ENCODE measurements at regions not wholly inside any gene's neighbourhood (a gene's known extent, or its start where the extent isn't known, plus 50 kb on each side); places are given as distances from the start of the nearest gene placed in this dataset.

GRCh38 chr2:37554687-37555086 lies 116.8 kb downstream of the CDC42EP3 start:
- TF ChIP-seq CBX5 (IDR thresholded peaks at IDR 0.05; ENCODE audit: low read depth, low read length) (no peak), TAF7 (optimal IDR thresholded peaks at IDR 0.05; ENCODE audit: borderline replicate concordance, low read depth, low read length) (no peak), SAP30 (IDR thresholded peaks at IDR 0.05; ENCODE audit: insufficient read depth, insufficient replicate concordance, low read length) (no peak), TCF12 (IDR thresholded peaks at IDR 0.05; ENCODE audit: low read depth, low read length) (no peak), HDAC6 (IDR thresholded peaks at IDR 0.05; ENCODE audit: low read depth, low read length) (no peak), USF2 (IDR thresholded peaks at IDR 0.05; ENCODE audit: low read length) (no peak), ATF3 (IDR thresholded peaks at IDR 0.05; ENCODE audit: insufficient read depth, low read depth, low read length) (no peak), BCL11A (IDR thresholded peaks at IDR 0.05; ENCODE audit: low read depth in 2 of 2, low read length in 2 of 2) (no peak), EP300 (IDR thresholded peaks at IDR 0.05; ENCODE audit: borderline replicate concordance in 1 of 2, low read depth in 2 of 2, low read length in 2 of 2) (no peak), SUZ12 (IDR thresholded peaks at IDR 0.05; ENCODE audit: low read length) (no peak), CEBPB (IDR thresholded peaks at IDR 0.05; ENCODE audit: low read depth, low read length) (no peak)
- Histone ChIP-seq H3K23ac (ENCODE audit: insufficient read length) (no peak overlapping the region), H3K14ac (ENCODE audit: insufficient read length) (no peak overlapping the region), H2BK120ac (replicated peaks; ENCODE audit: low read depth, low read length) (no peak overlapping the region), H4K5ac (ENCODE audit: insufficient read length, low read depth, low read length) (no peak overlapping the region), H3K56ac (replicated peaks; ENCODE audit: insufficient read length, low read depth, low read length) (no peak overlapping the region), H3K18ac (ENCODE audit: extremely low read depth, low read length) (no peak overlapping the region), H3K9me3 (ENCODE audit: insufficient read depth in 2 of 2, low read depth in 1 of 2, low read length in 1 of 2) (0 out of 4 replicates have a peak, but pooled peaks cover 3 to 4% of the 10 kb centered on the region in 2 experiments), H3K4me1 (replicated peaks in 1 of 4; ENCODE audit: control insufficient read depth in 3 of 4, insufficient read depth in 4 of 4, low read length in 3 of 4) (no peaks in the 10 kb centered on the region), H3K79me2 (ENCODE audit: control insufficient read depth in 1 of 2, insufficient read depth in 2 of 2, low read length in 2 of 2) (no peaks in the 10 kb centered on the region), H3K27ac (ENCODE audit: low read depth, low read length) (no peak overlapping the region), H2BK15ac (ENCODE audit: low read length) (no peak overlapping the region), H2BK20ac (ENCODE audit: low read length) (no peak overlapping the region), H4K20me1 (replicated peaks in 1 of 2; ENCODE audit: control insufficient read depth in 1 of 2, insufficient read depth in 2 of 2, low read length in 2 of 2) (no peaks in the 10 kb centered on the region), H3K36me3 (ENCODE audit: control insufficient read depth in 2 of 4, insufficient read depth in 4 of 4, low read length in 3 of 4) (no peaks in the 10 kb centered on the region), H2BK12ac (ENCODE audit: low read depth, low read length) (no peak overlapping the region), H4K8ac (ENCODE audit: extremely low read depth, insufficient read depth, low read length) (no peak overlapping the region), H3K79me1 (ENCODE audit: low read depth, low read length) (no peaks in the 10 kb centered on the region), H2AFZ (ENCODE audit: low read length) (0 out of 2 replicates have a peak overlapping the region, but pooled peaks have one; percentile 39), H3K27me3 (replicated peaks in 1 of 4; ENCODE audit: control insufficient read depth in 3 of 4, extremely low read depth in 1 of 4, insufficient read depth in 3 of 4, low read length in 3 of 4) (no peaks in the 10 kb centered on the region), H3K9ac (replicated peaks in 1 of 4; ENCODE audit: extremely low read depth in 1 of 4, low read depth in 3 of 4, low read length in 3 of 4) (no peak overlapping the region), H3K4me3 (ENCODE audit: extremely low read depth in 1 of 4, insufficient read depth in 2 of 4, low read depth in 3 of 4, low read length in 4 of 4) (no peak overlapping the region), H2BK5ac (ENCODE audit: low read depth, low read length) (no peak overlapping the region), H3K4me2 (ENCODE audit: insufficient read depth in 1 of 2, low read depth in 2 of 2, low read length in 2 of 2) (no peak overlapping the region), H3K23me2 (ENCODE audit: low read depth, low read length) (no peaks in the 10 kb centered on the region), H3K4ac (replicated peaks; ENCODE audit: insufficient read length, low read depth, low read length) (no peak overlapping the region), H4K91ac (replicated peaks; ENCODE audit: insufficient read length, low read length) (no peak overlapping the region), H2AK5ac (ENCODE audit: low read depth, low read length) (no peak overlapping the region)
- no peak for DNase-seq (ENCODE audit: low read depth in 1 of 2, low spot score in 2 of 2)
- 91% methylated on average over 2 of the region's 2 CpGs; no CpG with 5 or more reads in 1 of the 2 experiments for WGBS, 2 experiments (ENCODE audit: extremely low coverage in 1 of 2, insufficient coverage in 1 of 2, insufficient read length in 1 of 2, insufficient replicate concordance in 2 of 2, low coverage in 1 of 2, low lambda C conversion rate in 2 of 2, missing lambda C conversion rate in 1 of 2)
- no peak for FAIRE-seq
- CTCF ChIA-PET (ENCODE audit: partially characterized antibody) = interaction anchor here (1.0 kb wide), 1 partner anchor 323 kb away, joined by 3 read pairs; no protein-coding TSS in a partner anchor
- POLR2A ChIA-PET (ENCODE audit: partially characterized antibody) = no interaction called here

Data from H1 (cell line).